SK-N-SH treated with all-trans-retinoic acid at 6 μM for 48 hours (cell line): ENCODE measurements at regions not wholly inside any gene's neighbourhood (a gene's known extent, or its start where the extent isn't known, plus 50 kb on each side); places are given as distances from the start of the nearest gene placed in this dataset.

Experiments used
- ARNTL ChIP-seq: fragments of 450-650 bp; formaldehyde crosslinking; IDR thresholded peaks from 2 replicates; pipeline ENCODE4 v1.5.0; 2020; ENCODE audit warnings: low read depth, mild to moderate bottlenecking, moderate library complexity, borderline replicate concordance
- GLIS3 ChIP-seq: fragments of 250-450 bp; sonication (Bioruptor Pico); IDR thresholded peaks from 2 replicates; pipeline ENCODE4 v1.5.0; 2020; ENCODE audit warnings: mild to moderate bottlenecking, moderate library complexity
- ISL1 ChIP-seq: fragments of 250-450 bp; sonication (Bioruptor Pico); IDR thresholded peaks from 2 replicates; pipeline ENCODE4 v2.1.2; 2022; ENCODE audit warnings: mild to moderate bottlenecking, moderate library complexity
- RARB ChIP-seq: fragments of 250-450 bp; sonication (Bioruptor Pico); IDR thresholded peaks from 2 replicates; pipeline ENCODE4 v1.8.0; 2021; ENCODE audit warnings: mild to moderate bottlenecking, moderate library complexity
- SNAI2 ChIP-seq: fragments of 250-450 bp; sonication (Bioruptor Pico); IDR thresholded peaks from 2 replicates; pipeline ENCODE4 v1.5.0; 2020; ENCODE audit warnings: mild to moderate bottlenecking, moderate library complexity
- ZFP3 ChIP-seq: fragments of 250-450 bp; sonication (Bioruptor Pico); IDR thresholded peaks from 2 replicates; pipeline ENCODE4 v1.5.0; 2020; ENCODE audit warnings: mild to moderate bottlenecking, moderate library complexity
- ZNF70 ChIP-seq: fragments of 450-650 bp; formaldehyde crosslinking; IDR thresholded peaks from 2 replicates; pipeline ENCODE4 v1.5.0; 2020; ENCODE audit warnings: mild to moderate bottlenecking, moderate library complexity
- TF ChIP-seq, protein P1 (sequence below): fragments of 250-450 bp; sonication (Bioruptor Pico); IDR thresholded peaks from 2 replicates; pipeline ENCODE4 v1.8.0; 2021; ENCODE audit warnings: low read depth, mild to moderate bottlenecking, moderate library complexity, borderline replicate concordance

DNA sequence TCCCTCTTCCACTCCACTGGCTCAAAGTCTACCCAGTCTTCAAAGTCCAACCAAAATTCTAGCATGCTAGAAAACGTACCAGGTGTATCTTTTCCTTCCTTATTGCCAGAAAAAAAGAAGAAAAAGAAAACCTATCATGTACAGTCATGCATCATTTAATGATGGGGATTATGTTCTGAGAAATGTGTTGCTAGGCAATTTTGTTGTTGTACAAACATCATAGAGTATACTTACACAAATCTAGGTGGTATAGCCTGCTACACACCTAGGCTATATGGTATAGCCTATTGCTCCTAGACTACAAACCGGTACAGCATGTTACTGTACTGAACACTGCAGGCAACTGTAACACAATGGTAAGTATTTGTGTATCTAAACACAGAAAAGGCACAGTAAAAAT lies 104.8 kb downstream of the SREK1 start:
- TF ChIP-seq, protein P1, sequence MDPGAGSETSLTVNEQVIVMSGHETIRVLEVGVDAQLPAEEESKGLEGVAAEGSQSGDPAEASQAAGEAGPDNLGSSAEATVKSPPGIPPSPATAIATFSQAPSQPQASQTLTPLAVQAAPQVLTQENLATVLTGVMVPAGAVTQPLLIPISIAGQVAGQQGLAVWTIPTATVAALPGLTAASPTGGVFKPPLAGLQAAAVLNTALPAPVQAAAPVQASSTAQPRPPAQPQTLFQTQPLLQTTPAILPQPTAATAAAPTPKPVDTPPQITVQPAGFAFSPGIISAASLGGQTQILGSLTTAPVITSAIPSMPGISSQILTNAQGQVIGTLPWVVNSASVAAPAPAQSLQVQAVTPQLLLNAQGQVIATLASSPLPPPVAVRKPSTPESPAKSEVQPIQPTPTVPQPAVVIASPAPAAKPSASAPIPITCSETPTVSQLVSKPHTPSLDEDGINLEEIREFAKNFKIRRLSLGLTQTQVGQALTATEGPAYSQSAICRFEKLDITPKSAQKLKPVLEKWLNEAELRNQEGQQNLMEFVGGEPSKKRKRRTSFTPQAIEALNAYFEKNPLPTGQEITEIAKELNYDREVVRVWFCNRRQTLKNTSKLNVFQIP (CRISPR knock-in tag): no peak
- TF ChIP-seq ARNTL (CRISPR knock-in tag): no peak
- no peak for TF ChIP-seq ZNF70 (CRISPR knock-in tag)
- TF ChIP-seq RARB (CRISPR knock-in tag): no peak
- TF ChIP-seq ISL1 (CRISPR knock-in tag): no peak
- TF ChIP-seq ZFP3 (CRISPR knock-in tag): no peak
- no peak for TF ChIP-seq GLIS3 (CRISPR knock-in tag)
- TF ChIP-seq SNAI2: no peak
